HCT116 (cell line): ENCODE measurements at regions not wholly inside any gene's neighbourhood (a gene's known extent, or its start where the extent isn't known, plus 50 kb on each side); places are given as distances from the start of the nearest gene placed in this dataset.

ENCODE experiments used
- ATAC-seq: fragments of 200-7000 bp; cut with Tn5 transposase; 2 replicates; pipeline ENCODE4 v1.9.1; 2020; ENCODE audit warnings: mild to moderate bottlenecking, moderate library complexity
- BruUV-seq: library from RNA; stranded (reverse); fragments of 400-500 nt; replicated peaks from 2 replicates; lab custom pipeline; 2021; lab: Mats Ljungman, UMichigan
- CTCF ChIA-PET: fragments of 300-600 bp; sonication (Branson Sonifier 250); formaldehyde crosslinking; loops from one replicate; lab custom pipeline; 2021; ENCODE audit warnings: antibody characterized with exemption; lab: Charles Lee
- POLR2A ChIA-PET: fragments of 300-600, 350-600 bp; sonication (Branson Sonifier 250); formaldehyde crosslinking; loops from one replicate; lab custom pipeline; 2021; ENCODE audit warnings: antibody characterized with exemption; lab: Charles Lee
- RAD21 ChIA-PET, 2 experiments: fragments of 300-600 bp; sonication (Branson Sonifier 250); formaldehyde crosslinking; loops; one replicate each; lab custom pipeline; 2023; ENCODE audit warnings: low total read pairs in 2 of 2; ENCODE audit not compliant: uncharacterized antibody in 2 of 2, unreplicated experiment in 2 of 2, low non-redundant PET in 1 of 2; lab: Charles Lee
- DNase-seq: peaks from one replicate; pipeline ENCODE4 v3.0.0-alpha.2; 2010; ENCODE audit warnings: low read depth, low spot score
- H2AFZ ChIP-seq: fragments of 200-600 bp; shearing (Covaris generic), sonication (generic); 2 replicates; pipeline ENCODE4 v1.6.1; 2017; ENCODE audit warnings: low read depth, mixed run types, mixed read lengths, antibody characterized with exemption, low read length; ENCODE audit not compliant: poor library complexity, severe bottlenecking
- H3K27ac ChIP-seq: 2 replicates; pipeline ENCODE4 v1.5.1; 2012; ENCODE audit warnings: low read depth, low read length
- H3K27me3 ChIP-seq: fragments of 200-600 bp; sonication (generic); 2 replicates; pipeline ENCODE4 v1.6.1; 2016; ENCODE audit warnings: mixed run types, low read length, mixed read lengths; ENCODE audit not compliant: insufficient read depth
- H3K36me3 ChIP-seq, 2 experiments: fragments of 200-500 bp in 1 of 2; fragments of 200-600 bp in 1 of 2; sonication (Bioruptor generic) in 1 of 2; sonication (generic) in 1 of 2; 2 replicates each; pipeline versions ENCODE4 v1.5.1 to v1.6.1; 2014 to 2016; ENCODE audit warnings: low read length in 2 of 2, inconsistent platforms in 1 of 2, mixed read lengths in 1 of 2, mixed run types in 1 of 2; ENCODE audit not compliant: insufficient read depth in 2 of 2, control insufficient read depth in 1 of 2
- H3K4me1 ChIP-seq, 2 experiments: fragments of 200-600 bp in 1 of 2; sonication (generic) in 1 of 2; 2 replicates each; pipeline versions ENCODE4 v1.5.1 to v1.6.1; 2012 to 2017; ENCODE audit warnings: low read length in 2 of 2, inconsistent platforms in 1 of 2, mild to moderate bottlenecking in 1 of 2, mixed read lengths in 1 of 2, mixed run types in 1 of 2, moderate library complexity in 1 of 2; ENCODE audit not compliant: insufficient read depth in 2 of 2, control insufficient read depth in 1 of 2
- H3K4me2 ChIP-seq: fragments of 200-600 bp; sonication (generic); 2 replicates; pipeline ENCODE4 v1.6.1; 2017; ENCODE audit warnings: mixed run types, low read length, mixed read lengths
- H3K4me3 ChIP-seq, 2 experiments: fragments of 200-600 bp in 1 of 2; sonication (generic) in 1 of 2; replicated peaks in 1 of 2; 2 replicates each; pipeline ENCODE4 v1.5.1; 2011 to 2016; ENCODE audit warnings: low read length in 2 of 2, control low read depth in 1 of 2, low read depth in 1 of 2, mild to moderate bottlenecking in 1 of 2, mixed read lengths in 1 of 2, mixed run types in 1 of 2
- H3K79me2 ChIP-seq: fragments of 200-600 bp; sonication (generic); 2 replicates; pipeline ENCODE4 v1.6.1; 2017; ENCODE audit warnings: mild to moderate bottlenecking, mixed run types, low read length, moderate library complexity, mixed read lengths; ENCODE audit not compliant: insufficient read depth
- H3K9ac ChIP-seq: fragments of 200-600 bp; sonication (generic); 2 replicates; pipeline ENCODE4 v1.6.1; 2016; ENCODE audit warnings: low read length, mixed read lengths
- H3K9me2 ChIP-seq: fragments of 200-600 bp; sonication (generic), shearing (Covaris generic); 2 replicates; pipeline ENCODE4 v1.6.1; 2017; ENCODE audit warnings: mixed run types, mild to moderate bottlenecking, moderate library complexity; ENCODE audit not compliant: insufficient read depth
- H3K9me3 ChIP-seq, 2 experiments: fragments of 200-500 bp in 1 of 2; fragments of 200-600 bp in 1 of 2; sonication (Bioruptor generic) in 1 of 2; sonication (generic) in 1 of 2; 2 replicates each; pipeline ENCODE4 v1.6.1; 2014 to 2017; ENCODE audit warnings: low read length in 2 of 2, mixed read lengths in 2 of 2, inconsistent platforms in 1 of 2, low read depth in 1 of 2, mild to moderate bottlenecking in 1 of 2, mixed run types in 1 of 2, moderate library complexity in 1 of 2; ENCODE audit not compliant: control insufficient read depth in 1 of 2, insufficient read depth in 1 of 2
- H4K20me1 ChIP-seq: fragments of 200-600 bp; sonication (generic), shearing (Covaris generic); 2 replicates; pipeline ENCODE4 v1.6.1; 2017; ENCODE audit warnings: mixed run types, mild to moderate bottlenecking, moderate library complexity; ENCODE audit not compliant: insufficient read depth
- CBX3 ChIP-seq: IDR thresholded peaks from 2 replicates; pipeline ENCODE4 v1.6.1; 2012; ENCODE audit warnings: low read depth
- CEBPB ChIP-seq: IDR thresholded peaks from 2 replicates; pipeline ENCODE4 v1.6.1; 2012; ENCODE audit warnings: low read depth
- EGR1 ChIP-seq: IDR thresholded peaks from 2 replicates; pipeline ENCODE4 v1.6.1; 2012; ENCODE audit warnings: low read depth
- ELF1 ChIP-seq: IDR thresholded peaks from 2 replicates; pipeline ENCODE4 v1.6.1; 2012; ENCODE audit warnings: low read depth, borderline replicate concordance
- EZH2 ChIP-seq: fragments of 200-600 bp; sonication (generic); IDR thresholded peaks from 2 replicates; pipeline ENCODE4 v1.6.1; 2017; ENCODE audit warnings: antibody characterized with exemption, mixed run types
- EZH2phosphoT487 ChIP-seq: fragments of 200-600 bp; IDR thresholded peaks from 2 replicates; pipeline ENCODE4 v1.6.1; 2018; ENCODE audit warnings: antibody characterized with exemption, borderline replicate concordance
- FOSL1 ChIP-seq: IDR thresholded peaks from 2 replicates; pipeline ENCODE4 v1.6.1; 2012; ENCODE audit warnings: low read depth
- JUND ChIP-seq: IDR thresholded peaks from 2 replicates; pipeline ENCODE4 v1.6.1; 2012
- POLR2A ChIP-seq: IDR thresholded peaks from 2 replicates; pipeline ENCODE4 v1.7.0; 2011; ENCODE audit warnings: borderline replicate concordance; ENCODE audit not compliant: insufficient read depth, insufficient read length; ENCODE audit errors: extremely low read depth
- POLR2AphosphoS5 ChIP-seq: IDR thresholded peaks from 2 replicates; pipeline ENCODE4 v1.6.1; 2011; ENCODE audit warnings: mild to moderate bottlenecking, low read depth, low read length, moderate library complexity
- RAD21 ChIP-seq: IDR thresholded peaks from 2 replicates; pipeline ENCODE4 v1.6.1; 2012; ENCODE audit warnings: low read depth, mild to moderate bottlenecking
- SIN3A ChIP-seq: IDR thresholded peaks from 2 replicates; pipeline ENCODE4 v1.6.1; 2012; ENCODE audit warnings: low read depth
- SP1 ChIP-seq: IDR thresholded peaks from 2 replicates; pipeline ENCODE4 v1.6.1; 2012; ENCODE audit warnings: low read depth
- SRF ChIP-seq: IDR thresholded peaks from 2 replicates; pipeline ENCODE4 v1.6.1; 2012; ENCODE audit warnings: low read depth
- TCF7L2 ChIP-seq: IDR thresholded peaks from 2 replicates; pipeline ENCODE4 v1.7.0; 2011; ENCODE audit warnings: borderline replicate concordance, inconsistent platforms; ENCODE audit not compliant: insufficient read depth, insufficient read length; ENCODE audit errors: extremely low read depth
- ZFX ChIP-seq: fragments of 450-650 bp; IDR thresholded peaks from 2 replicates; pipeline ENCODE4 v1.6.1; 2017
- ZNF274 ChIP-seq: fragments of 200-500 bp; sonication (Bioruptor generic); IDR thresholded peaks from 2 replicates; pipeline ENCODE4 v1.6.1; 2014; ENCODE audit warnings: mild to moderate bottlenecking, low read depth, low read length, inconsistent platforms
- intact Hi-C: fragments of 100-400 bp; cut with micrococcal nuclease; formaldehyde crosslinking; loops from 2 replicates; pipeline ENCODE4 v1.10.0; 2022
- TF ChIP-seq, protein P1 (sequence below): IDR thresholded peaks from 2 replicates; pipeline ENCODE4 v1.6.1; 2012; ENCODE audit warnings: low read depth
- TF ChIP-seq, protein P2 (sequence below), 3 experiments: fragments of 200-600 bp in 1 of 3; sonication (generic) in 1 of 3; IDR thresholded peaks in 2 of 3; conservative IDR thresholded peaks in 1 of 3; 2 replicates each; pipeline ENCODE4 v1.5.1; 2012 to 2017; ENCODE audit warnings: low read depth in 2 of 3, low read length in 2 of 3, antibody characterized with exemption in 1 of 3, borderline replicate concordance in 1 of 3, control low read depth in 1 of 3, mild to moderate bottlenecking in 1 of 3, mixed read lengths in 1 of 3, mixed run types in 1 of 3, moderate library complexity in 1 of 3; ENCODE audit not compliant: insufficient read depth in 1 of 3
- TF ChIP-seq, protein P3 (sequence below): IDR thresholded peaks from 2 replicates; pipeline ENCODE4 v1.6.1; 2012

DNA sequence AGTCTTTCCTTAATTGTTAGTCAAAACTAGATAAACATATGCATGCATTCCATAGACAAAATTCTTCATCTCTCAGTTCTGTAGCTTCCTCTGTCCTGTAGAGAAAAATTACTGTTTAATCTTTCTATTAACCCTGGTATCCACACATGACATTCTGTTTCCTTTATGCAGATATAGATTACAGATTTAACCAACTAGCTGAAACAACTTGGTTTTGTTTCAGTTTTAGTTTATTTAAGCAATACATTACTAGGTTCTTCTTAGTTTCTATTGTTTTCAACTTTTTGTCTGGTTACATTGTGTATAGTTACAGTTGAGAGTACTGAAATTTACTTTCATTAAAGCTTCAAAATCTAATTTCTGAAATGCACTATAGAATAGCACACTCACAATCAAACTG, 933.9 kb upstream of the EPHA5 start:
- Histone ChIP-seq H3K9me2 (no peaks in the 10 kb centered on the region), H2AFZ (no peak overlapping the region), H3K9me3 (peaks cover 0 to 15% of the 10 kb centered on the region in 2 experiments; a peak in 2 of 4 replicates), H3K36me3 (no peaks in the 10 kb centered on the region), H3K4me2 (no peak overlapping the region), H3K27ac (no peak overlapping the region), H3K9ac (no peak overlapping the region), H3K27me3 (no peaks in the 10 kb centered on the region), H3K79me2 (no peaks in the 10 kb centered on the region), H3K4me1 (no peaks in the 10 kb centered on the region), H4K20me1 (no peaks in the 10 kb centered on the region), H3K4me3 (no peak overlapping the region)
- no TSS peak for BruUV-seq
- DNase-seq = no peak
- no peak for TF ChIP-seq ZNF274
- TF ChIP-seq JUND = no peak
- TF ChIP-seq, protein P1, sequence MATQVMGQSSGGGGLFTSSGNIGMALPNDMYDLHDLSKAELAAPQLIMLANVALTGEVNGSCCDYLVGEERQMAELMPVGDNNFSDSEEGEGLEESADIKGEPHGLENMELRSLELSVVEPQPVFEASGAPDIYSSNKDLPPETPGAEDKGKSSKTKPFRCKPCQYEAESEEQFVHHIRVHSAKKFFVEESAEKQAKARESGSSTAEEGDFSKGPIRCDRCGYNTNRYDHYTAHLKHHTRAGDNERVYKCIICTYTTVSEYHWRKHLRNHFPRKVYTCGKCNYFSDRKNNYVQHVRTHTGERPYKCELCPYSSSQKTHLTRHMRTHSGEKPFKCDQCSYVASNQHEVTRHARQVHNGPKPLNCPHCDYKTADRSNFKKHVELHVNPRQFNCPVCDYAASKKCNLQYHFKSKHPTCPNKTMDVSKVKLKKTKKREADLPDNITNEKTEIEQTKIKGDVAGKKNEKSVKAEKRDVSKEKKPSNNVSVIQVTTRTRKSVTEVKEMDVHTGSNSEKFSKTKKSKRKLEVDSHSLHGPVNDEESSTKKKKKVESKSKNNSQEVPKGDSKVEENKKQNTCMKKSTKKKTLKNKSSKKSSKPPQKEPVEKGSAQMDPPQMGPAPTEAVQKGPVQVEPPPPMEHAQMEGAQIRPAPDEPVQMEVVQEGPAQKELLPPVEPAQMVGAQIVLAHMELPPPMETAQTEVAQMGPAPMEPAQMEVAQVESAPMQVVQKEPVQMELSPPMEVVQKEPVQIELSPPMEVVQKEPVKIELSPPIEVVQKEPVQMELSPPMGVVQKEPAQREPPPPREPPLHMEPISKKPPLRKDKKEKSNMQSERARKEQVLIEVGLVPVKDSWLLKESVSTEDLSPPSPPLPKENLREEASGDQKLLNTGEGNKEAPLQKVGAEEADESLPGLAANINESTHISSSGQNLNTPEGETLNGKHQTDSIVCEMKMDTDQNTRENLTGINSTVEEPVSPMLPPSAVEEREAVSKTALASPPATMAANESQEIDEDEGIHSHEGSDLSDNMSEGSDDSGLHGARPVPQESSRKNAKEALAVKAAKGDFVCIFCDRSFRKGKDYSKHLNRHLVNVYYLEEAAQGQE = no peak
- TF ChIP-seq ZFX = no peak
- no peak for TF ChIP-seq EZH2
- TF ChIP-seq SIN3A = no peak
- no peak for TF ChIP-seq POLR2AphosphoS5
- no peak for TF ChIP-seq FOSL1
- TF ChIP-seq, protein P2, sequence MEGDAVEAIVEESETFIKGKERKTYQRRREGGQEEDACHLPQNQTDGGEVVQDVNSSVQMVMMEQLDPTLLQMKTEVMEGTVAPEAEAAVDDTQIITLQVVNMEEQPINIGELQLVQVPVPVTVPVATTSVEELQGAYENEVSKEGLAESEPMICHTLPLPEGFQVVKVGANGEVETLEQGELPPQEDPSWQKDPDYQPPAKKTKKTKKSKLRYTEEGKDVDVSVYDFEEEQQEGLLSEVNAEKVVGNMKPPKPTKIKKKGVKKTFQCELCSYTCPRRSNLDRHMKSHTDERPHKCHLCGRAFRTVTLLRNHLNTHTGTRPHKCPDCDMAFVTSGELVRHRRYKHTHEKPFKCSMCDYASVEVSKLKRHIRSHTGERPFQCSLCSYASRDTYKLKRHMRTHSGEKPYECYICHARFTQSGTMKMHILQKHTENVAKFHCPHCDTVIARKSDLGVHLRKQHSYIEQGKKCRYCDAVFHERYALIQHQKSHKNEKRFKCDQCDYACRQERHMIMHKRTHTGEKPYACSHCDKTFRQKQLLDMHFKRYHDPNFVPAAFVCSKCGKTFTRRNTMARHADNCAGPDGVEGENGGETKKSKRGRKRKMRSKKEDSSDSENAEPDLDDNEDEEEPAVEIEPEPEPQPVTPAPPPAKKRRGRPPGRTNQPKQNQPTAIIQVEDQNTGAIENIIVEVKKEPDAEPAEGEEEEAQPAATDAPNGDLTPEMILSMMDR (IDR thresholded peaks at IDR 0.05 in 2 of 3, conservative IDR thresholded peaks at IDR 0.05 in 1 of 3; ENCODE audit: borderline replicate concordance in 1 of 3, insufficient read depth in 1 of 3, low read depth in 2 of 3, low read length in 2 of 3) = no peak
- TF ChIP-seq, protein P3, sequence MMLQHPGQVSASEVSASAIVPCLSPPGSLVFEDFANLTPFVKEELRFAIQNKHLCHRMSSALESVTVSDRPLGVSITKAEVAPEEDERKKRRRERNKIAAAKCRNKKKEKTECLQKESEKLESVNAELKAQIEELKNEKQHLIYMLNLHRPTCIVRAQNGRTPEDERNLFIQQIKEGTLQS = no peak
- no peak for TF ChIP-seq TCF7L2
- no peak for TF ChIP-seq CBX3
- no peak for TF ChIP-seq CEBPB
- no peak for TF ChIP-seq POLR2A
- TF ChIP-seq ELF1 = no peak
- no peak for TF ChIP-seq EZH2phosphoT487
- TF ChIP-seq SRF = no peak
- TF ChIP-seq EGR1 = no peak
- no peak for TF ChIP-seq RAD21
- no peak for TF ChIP-seq SP1
- POLR2A ChIA-PET = no interaction called here
- CTCF ChIA-PET = no interaction called here
- RAD21 ChIA-PET = no interaction called here
- intact Hi-C loops = no loop called here
- no peak for ATAC-seq
